KBM-7 (cell line): ENCODE measurements at regions not wholly inside any gene's neighbourhood (a gene's known extent, or its start where the extent isn't known, plus 50 kb on each side); places are given as distances from the start of the nearest gene placed in this dataset.

Experiments
- DNase-seq: peaks from one replicate; pipeline ENCODE4 v3.0.0-alpha.2; 2015
- in situ Hi-C: fragments of 300-500 bp; cut with MboI; formaldehyde crosslinking; loops from 2 replicates; pipeline ENCODE4 v1.14.3; 2020; ENCODE audit warnings: low sequenced_read_pairs, low pct_unique_long_range_greater_than_20kb, mixed read lengths

DNA sequence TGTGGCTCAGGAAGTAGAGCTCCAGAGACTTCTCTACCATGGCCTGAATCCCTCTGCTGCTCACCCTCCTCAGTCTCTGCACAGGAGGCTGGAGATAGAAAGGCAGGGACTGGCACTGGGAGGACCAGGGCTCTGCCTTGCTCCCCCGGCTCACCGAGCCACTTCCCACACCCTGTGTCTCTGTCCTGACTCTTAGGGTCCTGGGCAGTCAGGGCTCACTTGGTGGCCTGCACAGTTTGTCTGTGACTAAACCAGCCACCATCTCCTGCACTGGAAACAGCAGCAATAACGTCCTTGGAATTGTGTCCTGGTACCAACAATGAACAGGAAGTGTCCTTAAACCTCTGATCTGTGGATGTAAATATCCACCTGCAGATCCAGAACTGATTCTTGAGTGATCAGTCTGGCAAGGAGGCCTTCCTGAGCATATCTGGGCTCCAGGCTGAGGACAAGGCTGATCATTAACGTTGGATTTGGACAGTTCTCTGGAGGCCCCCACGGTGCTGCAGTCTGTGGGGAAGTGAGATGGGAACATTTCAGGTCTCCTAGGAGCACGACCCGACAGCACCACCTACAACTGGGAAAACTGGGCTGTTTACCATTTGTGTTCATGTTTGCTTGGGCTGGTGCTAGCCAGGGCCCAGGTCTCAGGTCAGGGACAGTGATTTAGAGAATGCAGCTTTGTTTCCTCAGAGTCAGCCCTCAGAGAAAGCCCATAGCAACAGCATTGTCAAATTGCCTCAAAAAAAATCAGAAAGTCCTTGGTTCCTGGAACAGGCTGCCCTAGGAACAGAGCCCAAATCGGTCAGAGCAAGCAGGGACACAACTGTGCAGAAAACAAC is 82.5 kb downstream of the ZNF280B start:
- DNase-seq, result no peak
- in situ Hi-C loops, result no loop called here

DNA sequence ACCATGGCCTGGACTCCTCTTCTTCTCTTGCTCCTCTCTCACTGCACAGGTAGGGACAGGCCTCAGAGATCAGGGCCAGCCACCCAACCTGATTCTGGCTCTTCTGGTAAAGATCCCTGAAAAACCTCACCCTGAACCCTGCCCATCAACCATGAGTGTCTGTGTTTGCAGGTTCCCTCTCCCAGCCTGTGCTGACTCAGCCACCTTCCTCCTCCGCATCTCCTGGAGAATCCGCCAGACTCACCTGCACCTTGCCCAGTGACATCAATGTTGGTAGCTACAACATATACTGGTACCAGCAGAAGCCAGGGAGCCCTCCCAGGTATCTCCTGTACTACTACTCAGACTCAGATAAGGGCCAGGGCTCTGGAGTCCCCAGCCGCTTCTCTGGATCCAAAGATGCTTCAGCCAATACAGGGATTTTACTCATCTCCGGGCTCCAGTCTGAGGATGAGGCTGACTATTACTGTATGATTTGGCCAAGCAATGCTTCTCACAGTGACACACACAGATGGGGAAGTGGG is 80.9 kb downstream of the ZNF280B start:
- in situ Hi-C loops, result no loop called here
- no peak for DNase-seq

DNA sequence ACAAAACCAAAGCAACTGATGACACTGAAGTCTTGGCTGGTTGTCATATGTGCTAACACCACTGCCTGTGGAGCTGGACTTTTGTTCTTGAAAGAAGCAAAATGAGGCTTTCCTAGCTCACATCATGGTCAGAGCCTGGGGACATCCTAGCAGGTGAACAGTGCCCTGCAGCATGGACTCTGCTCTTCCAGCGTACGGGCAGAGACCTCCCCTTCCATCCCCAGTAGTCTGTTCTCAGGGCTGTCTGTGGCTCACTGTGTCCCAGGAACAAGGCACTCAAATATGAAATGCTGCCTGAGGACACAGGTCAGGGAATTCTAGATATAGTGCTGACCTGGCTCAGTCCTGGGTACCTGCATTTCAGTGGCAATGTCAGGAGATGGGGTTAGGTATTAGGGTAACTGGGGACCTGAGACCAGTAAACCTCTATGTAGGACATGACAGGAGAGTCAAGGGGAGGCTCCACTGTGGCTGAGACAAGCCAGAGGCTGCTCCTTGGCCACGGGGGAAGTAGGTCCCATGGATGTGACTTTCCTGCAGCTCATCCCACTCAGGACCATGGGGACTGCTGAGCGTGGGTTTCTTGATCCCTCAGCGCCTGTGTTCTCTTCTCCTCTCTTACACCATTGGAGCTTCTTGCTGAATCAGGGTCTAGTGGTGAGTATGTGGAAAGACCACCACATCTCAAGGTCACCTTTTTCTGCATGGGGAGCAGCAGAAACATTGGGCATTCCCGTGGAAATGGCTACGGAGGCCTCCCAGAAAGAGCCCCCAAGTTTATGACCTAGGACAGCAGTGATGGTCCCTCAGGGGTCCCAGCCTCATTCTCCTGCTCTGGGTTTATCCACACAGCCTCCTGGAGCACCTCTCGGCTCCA is 80.1 kb downstream of the ZNF280B start:
- in situ Hi-C loops, result no loop called here
- no peak for DNase-seq

DNA sequence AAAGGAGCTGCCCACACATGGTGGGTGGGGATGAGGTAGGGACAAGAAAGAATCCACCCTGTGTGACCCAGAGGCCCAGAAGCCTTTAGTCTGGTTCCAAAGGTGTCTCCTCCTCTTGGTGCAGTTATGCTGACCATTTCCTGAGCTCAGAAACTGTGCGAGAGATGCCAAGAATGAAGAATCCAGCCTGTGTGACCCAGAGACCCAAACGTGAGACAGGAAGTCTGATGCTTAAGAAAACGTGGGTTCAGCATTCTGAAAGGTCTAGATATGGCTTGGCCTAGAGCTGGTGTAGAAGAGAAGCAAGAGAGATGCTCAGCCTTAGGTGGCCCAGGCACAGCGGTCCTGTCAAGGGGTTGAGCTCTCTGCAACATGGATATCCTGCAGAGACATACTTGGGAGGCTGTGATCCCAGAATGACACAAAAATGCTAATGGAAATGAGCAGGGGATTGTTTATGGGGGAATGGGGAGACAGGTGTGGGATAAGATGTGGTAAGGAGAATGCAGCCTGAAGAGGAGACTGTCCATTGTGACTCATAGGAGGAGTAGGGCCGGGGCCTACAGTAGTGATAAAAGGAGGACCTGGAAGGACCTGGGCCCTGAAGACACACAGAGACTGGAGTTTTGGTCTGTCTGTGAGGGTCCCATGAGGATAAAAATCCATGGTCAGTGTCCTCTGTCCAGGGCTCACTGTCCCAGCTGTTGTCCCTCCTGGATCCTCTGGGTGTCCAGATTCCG is 79.0 kb downstream of the ZNF280B start:
- DNase-seq, result no peak
- in situ Hi-C loops, result no loop called here

DNA sequence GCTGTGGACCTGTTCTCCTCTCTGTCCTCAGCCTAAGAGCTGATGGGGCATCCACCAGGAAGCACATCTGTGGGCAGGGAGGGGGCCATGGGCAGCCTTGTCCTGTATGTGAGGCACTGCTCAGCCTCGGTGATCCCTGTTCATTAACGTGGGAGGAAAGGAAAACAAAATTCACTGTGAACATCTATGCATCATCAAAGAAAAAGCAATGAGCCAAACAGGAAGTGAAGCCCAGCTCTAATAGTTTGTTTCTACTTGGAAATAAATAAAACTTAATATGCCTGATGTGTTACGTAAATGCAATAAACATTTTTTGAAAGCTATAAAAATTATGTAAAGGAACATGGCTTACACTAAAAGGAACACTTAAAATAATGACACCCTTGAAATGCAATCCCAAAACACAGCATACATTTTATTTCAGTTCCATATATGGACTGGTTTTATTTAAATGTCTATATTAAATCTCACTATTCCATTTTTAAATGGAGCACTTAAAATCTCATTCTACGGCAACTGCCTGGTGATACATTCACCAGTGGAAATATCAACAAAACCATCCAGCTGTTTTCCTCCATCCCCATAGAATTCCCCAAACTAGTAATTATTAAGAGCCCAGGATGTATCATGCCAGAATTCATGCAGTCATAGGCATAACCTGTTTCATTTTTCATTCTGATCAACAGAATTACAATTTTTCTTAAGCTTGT is 78.3 kb downstream of the ZNF280B start:
- DNase-seq, result no peak
- in situ Hi-C loops, result no loop called here

DNA sequence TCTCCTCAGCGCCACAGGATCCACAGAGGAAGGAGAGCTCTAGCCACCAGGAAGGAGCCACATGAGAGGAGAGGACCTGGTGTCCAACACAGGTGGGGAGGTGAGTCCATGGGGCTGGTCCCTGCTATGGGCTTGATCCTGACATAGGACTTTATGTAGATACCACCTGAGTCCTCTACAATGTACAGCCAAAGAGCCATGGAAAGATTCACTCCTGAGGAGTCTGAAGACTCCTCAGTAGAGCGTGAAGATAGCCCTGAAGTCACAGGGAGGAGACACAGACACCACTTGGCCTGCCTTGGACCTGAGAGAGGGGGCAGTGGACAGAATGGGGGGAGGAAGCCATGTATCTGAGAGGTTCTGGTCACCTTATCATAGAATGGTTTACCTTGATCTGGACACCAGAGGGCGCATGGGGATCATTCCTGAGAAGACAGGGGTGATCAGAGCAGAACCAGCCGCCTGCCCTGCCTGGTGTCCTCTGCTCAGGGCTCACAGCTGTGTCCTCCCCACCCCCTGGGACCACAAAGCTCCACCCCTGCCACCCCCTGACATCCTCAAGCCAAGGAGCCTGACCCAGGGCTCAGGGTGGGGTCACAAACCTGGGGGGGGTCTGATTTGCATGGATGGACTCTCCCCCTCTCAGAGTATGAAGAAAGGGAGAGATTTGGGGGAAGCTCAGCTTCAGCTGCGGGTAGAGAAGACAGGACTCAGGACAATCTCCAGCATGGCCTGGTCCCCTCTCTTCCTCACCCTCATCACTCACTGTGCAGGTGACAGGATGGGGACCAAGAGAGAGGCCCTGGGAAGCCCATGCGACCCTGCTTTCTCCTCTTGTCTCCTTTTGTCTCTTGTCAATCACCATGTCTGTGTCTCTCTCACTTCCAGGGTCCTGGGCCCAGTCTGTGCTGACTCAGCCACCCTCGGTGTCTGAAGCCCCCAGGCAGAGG is 77.0 kb downstream of the ZNF280B start:
- in situ Hi-C loops, result no loop called here
- DNase-seq, result peak; percentile 40

DNA sequence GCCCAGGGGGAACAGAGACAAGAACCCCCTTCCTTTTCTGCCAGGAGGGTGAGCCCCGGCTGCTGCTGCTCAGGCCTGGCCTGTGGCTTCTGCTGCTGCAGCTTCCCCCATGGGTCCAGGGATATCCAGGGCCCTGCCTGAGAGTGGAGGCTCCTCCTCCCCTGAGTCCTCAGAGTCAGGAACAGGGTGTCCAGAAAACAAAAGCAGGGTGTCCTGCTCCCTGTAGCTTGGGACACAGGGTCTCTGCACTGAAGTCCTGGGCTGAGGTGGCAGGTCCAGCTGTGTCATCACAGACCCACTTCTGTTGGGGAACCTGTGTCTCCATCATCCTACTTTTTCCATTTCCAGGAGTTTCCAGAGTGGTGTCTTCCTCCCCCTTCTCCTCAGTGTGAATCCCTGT is 76.1 kb downstream of the ZNF280B start:
- in situ Hi-C loops, result no loop called here

DNA sequence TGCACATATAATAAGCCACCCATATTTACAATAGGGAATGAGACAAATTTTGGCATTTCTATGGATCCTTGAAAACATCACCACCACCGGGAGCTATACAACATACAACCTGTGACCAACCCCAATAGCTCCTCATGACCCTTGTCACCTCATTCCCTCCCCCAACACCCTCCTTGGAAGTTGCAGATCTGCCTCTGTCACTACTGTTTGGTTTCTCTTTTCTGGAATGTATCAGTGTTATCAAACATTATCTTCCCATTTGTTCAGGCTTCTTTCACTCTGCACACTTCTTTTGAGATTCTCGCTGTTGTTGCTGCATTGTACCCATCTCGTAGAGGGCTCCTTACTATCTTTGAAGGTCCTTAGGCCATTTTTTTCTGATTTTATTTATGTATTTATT is 75.6 kb downstream of the ZNF280B start:
- DNase-seq, result no peak
- in situ Hi-C loops, result no loop called here

More for the DNA sequence above, 76.1 kb downstream of the ZNF280B start:
- no peak for DNase-seq

DNA sequence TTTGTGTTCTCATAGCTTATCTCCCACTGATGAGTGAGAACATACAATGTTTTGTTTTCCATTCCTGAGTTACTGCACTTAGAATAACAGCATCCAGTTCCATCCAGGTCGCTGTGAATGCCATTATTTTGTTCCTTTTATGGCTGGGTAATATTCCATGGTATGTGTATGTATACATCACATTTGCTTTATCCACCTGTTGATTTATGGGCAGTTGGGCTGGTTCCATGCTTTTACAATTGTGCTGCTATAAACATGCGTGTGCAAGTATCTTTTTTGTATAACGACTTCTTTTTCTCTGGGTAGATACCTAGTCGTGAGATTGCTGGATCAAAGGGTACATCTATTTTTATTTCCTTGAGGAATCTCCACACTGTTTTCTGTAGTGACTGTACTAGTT is 74.8 kb downstream of the ZNF280B start:
- in situ Hi-C loops, result no loop called here
- DNase-seq, result no peak
